ENCODE measurements at regions not wholly inside any gene's neighbourhood (a gene's known extent, or its start where the extent isn't known, plus 50 kb on each side); places are given as distances from the start of the nearest gene placed in this dataset.

GRCh38 chr4:62512271-62512670 is 1312.1 kb downstream of the ADGRL3 start:
- TF ChIP-seq, protein P1, sequence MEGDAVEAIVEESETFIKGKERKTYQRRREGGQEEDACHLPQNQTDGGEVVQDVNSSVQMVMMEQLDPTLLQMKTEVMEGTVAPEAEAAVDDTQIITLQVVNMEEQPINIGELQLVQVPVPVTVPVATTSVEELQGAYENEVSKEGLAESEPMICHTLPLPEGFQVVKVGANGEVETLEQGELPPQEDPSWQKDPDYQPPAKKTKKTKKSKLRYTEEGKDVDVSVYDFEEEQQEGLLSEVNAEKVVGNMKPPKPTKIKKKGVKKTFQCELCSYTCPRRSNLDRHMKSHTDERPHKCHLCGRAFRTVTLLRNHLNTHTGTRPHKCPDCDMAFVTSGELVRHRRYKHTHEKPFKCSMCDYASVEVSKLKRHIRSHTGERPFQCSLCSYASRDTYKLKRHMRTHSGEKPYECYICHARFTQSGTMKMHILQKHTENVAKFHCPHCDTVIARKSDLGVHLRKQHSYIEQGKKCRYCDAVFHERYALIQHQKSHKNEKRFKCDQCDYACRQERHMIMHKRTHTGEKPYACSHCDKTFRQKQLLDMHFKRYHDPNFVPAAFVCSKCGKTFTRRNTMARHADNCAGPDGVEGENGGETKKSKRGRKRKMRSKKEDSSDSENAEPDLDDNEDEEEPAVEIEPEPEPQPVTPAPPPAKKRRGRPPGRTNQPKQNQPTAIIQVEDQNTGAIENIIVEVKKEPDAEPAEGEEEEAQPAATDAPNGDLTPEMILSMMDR (conservative IDR thresholded peaks at IDR 0.05), result no peak
- TF ChIP-seq ZFX (IDR thresholded peaks at IDR 0.05), result no peak

All from C4-2B (cell line).